Astrocyte of the hippocampus (primary cell): ENCODE measurements at regions not wholly inside any gene's neighbourhood (a gene's known extent, or its start where the extent isn't known, plus 50 kb on each side); places are given as distances from the start of the nearest gene placed in this dataset.
"Not testable (repeated sequence)": the region's sequence is repeated elsewhere in the genome, so short reads cannot be mapped to it uniquely, and the experiment has no call there.

Source experiments
- DNase-seq: peaks from one replicate; pipeline ENCODE4 v3.0.0; 2011; ENCODE audit warnings: low read depth, low spot score

- DNase-seq: peak; percentile 71
Measured at GRCh38 chr5:110917161-110917875, 154.2 kb upstream of the TSLP start.

- no peak for DNase-seq
Measured at GRCh38 chr5:110918683-110919082, 152.8 kb upstream of the TSLP start.

DNA sequence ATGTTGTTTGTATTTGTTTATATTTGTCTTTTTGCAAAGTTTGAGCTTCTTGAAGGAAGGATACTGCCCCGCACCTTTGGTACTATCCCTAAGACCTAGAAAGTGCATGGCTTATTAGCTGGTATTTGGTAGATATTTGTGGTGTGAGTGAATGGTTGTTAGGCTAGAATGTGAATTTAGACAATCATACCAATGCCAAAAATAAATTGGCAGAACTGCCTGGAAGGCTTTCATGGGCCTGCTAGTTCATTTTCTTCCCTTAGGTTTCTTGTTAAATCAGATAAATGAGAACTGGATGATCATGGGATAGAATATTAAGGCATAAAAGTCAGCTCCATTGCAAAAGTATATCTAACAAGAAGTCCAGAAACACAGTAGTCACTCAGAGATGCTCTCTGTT, 147.5 kb upstream of the TSLP start:
- peak; percentile 53 for DNase-seq

DNA sequence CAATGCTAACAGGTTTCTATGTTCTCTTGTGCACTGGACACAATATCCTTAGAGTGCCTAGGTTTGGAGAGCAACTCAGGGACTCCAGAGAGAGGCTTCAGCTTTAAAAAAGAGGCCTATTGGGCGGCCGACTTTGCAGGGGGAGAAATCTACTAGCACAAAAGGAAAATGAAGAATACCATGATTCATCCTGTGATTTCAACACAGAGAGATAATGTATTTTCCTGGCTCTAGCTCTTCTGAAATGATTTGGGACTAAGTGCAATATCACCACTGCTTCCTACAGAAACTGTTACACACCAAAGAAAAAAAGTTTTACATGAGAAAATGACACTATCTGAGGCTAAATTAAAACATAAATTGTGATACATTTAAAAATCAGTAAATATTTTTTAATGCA, 146.1 kb upstream of the TSLP start:
- no peak for DNase-seq

GRCh38 chr5:110925916-110926315, 145.6 kb upstream of the TSLP start:
- DNase-seq: no peak

- DNase-seq: no peak
Measured at GRCh38 chr5:110932755-110933488, 138.6 kb upstream of the TSLP start.

GRCh38 chr5:110940136-110940535, 131.4 kb upstream of the TSLP start:
- DNase-seq: peak; percentile 23

DNA sequence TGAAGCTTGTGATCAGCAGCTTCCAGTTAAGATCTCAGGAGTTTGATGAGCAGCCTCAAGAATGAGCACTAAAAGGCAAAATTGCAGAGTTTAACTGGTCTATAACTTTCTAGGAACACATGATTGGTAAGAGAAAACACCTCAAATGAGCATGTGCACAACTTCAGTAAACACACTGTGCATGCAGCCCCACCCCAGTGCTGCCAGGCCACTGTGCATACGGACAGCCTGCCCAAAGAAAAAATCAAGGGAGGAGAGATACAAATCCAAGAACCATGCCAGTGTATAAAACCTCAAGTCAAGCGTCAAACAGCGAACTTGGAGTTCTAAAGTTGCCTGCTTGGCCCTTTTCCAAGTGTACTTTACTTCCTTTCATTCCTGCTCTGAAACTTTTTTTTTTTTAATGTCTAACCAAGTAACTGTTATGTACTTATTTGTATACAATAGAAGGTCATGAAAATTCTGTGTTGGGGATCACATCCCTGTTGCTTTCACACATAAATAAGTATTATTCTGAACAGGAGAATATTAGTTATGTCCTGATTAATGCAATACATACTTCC, 125.6 kb upstream of the TSLP start:
- DNase-seq: peak; percentile 26

- peak; percentile 62 for DNase-seq
Measured at GRCh38 chr5:110951373-110951791, 120.1 kb upstream of the TSLP start.

DNA sequence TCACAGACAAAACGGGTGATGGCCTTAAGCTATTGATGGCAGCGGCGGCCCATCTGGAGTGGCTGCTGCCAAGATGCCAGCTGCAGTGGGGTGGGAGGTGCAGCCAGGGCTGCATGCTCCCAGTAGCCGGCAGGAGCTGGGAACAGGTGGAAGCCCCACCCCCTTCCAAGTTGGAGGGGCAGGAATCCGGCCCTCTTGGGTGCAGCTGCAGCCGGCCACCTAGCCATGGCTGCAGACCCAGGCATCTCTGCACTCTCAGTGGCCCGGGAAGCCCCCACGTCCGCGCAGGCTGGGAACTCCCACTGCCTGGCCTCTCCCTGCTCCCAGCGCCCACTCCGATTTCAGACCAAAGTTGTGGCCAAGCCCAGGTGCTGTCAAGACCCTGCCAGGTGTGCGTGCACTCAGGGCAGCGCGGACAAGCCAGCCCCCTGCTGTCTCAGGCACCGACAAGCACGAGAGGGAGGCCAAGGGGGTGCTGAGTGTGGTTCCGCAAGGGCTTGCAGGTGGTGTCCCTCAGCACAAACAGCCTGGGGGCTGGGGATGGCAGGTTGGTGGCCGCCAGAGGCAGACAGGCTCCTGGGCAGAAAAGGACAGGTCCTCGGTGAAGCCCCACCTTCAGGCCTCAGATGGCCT, 115.1 kb upstream of the TSLP start:
- no peak for DNase-seq

DNA sequence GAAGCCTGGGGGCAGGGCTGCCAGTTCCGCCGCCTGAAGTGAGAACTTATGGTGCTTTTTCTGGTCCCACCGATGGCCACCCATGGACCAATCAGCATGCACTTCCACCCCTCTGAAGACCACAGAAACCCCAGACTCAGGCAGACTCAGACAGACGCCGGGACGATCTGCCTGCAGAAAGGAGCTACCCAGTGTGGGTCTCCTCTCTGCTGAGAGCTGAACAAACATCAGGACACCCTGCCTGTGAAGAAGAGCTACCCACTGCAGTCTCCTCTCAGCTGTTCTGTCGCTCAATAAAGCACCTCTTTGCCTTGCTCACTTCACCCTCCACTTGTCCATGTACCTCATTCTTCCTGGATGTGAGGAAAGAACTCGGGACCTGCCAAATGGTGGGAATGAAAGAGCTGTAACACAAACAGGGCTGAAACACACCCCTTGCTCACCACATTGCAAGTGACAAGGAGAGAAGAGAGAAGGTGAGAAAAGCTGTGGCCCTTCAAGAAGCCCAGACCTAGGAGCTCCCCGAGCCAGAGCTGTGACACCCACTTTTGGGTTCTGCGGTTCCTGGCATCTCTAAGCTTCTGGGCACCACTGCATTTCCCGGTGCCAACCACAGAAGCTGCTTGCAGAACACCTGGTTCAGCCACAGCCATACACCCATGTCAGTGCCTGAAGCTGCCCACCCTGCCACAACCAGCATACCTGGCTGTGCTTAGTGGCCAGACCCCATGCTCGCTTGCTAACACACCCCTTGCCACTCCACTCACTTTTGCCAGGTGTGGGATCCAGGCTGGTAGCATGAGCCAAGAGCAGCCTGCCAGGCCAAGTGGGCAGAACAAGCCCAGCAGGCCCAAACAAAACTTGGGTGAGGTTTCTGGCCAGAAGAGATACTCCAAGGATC, 114.3 kb upstream of the TSLP start:
- DNase-seq: no peak

- DNase-seq: no peak
Measured at GRCh38 chr5:110957934-110958333, 113.6 kb upstream of the TSLP start.

DNA sequence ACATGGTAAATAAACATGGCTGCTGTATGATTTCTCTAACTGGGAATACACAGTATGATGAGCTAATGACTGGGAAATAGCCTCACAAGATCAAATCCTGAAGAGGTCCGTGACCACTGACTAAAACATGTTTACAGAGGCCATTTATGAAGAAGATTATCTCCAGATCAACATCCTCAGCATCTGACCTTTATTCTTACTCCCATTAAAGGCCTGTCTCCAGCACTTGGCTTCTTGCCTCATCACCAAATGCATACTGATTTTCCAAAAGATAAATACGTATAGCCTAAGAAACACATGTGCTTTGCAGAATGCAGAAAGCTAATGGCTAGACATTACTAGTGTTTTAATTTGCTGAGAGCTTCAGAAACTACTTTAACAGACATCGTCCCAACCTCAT, 108.0 kb upstream of the TSLP start:
- DNase-seq: no peak

DNA sequence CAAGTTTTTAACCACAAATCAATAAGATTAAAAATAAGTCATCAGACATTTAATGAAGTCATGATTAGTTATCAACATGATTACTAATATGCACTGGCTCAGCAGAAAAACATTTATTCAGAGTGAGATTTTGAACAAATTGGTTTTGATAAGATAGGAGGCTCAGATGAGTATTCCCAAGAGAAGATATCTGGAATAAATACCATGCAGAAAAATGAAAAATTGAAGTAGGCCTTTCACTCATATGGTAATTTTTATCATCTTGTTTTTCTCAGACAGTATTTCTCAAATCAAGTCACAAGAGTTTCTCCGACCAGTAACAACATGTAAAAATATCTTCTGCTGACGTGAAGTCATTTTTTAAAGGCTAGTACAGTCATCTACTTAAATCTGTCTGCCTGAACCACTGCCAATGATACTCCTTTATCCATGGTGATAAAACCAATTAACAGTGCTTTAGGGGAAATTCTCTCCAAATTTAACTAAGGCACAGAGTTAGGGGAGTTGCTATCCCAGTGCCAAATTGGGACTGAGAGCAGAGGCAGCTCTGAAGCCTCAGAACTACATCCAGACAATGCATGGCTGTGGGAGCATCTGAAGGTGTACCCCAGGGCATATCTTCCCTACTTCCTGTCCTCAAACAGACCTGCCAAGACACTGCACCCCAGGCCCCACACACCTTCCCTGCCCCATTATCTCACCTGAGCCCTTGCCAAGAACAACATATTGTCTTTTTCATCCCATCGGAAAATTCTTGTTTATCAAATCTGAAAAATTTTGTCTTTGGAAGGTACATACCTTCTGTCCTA, 105.5 kb upstream of the TSLP start:
- peak; percentile 26 for DNase-seq

DNA sequence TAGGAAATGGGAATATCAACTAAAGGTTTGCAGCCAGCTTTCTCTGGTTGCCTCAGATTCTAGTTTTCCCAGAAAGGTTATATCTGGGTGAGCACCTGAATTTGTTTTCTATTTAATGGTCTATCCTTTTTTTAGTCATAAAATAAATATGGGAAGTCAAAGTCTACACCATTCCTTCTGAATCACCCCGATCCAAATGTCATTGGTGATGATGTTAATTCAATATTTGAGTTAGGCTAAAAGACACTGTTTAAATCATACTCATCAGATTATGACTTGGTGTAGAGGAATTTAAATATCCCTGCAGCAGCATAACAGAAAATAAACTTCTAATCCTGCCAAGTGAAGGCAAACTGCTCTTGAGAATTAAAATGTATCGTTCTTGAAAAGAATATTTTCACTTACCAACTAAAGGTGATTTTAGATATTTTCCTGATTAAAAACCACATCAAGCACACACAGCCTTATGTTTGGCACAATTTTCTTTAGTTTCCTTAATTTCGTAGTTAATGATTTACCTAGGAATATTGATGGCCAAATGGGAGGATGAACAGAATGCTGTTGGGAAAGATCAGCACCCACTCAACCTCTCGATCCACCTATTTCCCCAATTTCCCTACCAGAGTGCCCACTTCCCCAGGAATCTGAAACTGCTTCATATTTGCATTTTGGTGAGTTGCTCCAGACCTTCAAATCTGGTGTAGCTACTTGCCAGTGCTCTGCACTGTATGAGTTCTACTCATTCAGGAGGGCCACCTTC, 103.1 kb upstream of the TSLP start:
- DNase-seq: no peak

DNA sequence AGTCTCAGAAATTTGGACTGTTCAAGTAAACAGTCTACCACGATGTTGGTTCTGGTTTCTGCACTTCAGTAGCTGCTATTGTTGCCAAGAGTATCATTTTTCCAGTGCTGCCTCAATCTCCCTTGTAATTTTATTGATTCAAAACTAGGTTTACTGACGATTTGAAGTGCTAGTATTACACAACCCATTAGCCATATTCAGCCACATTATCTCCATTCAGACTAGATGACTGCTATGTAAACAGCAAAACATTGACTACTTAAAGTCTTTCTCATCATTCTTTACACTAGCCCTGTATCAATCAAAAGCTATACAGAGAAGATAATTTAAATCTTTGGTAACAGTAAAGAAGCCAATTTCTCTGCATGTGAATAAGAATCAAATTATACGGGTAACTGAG, 102.0 kb upstream of the TSLP start:
- no peak for DNase-seq

- DNase-seq: no peak
Measured at GRCh38 chr5:110973510-110973909, 98.0 kb upstream of the TSLP start.

- no peak for DNase-seq
Measured at GRCh38 chr5:110977915-110978314, 93.6 kb upstream of the TSLP start.

DNA sequence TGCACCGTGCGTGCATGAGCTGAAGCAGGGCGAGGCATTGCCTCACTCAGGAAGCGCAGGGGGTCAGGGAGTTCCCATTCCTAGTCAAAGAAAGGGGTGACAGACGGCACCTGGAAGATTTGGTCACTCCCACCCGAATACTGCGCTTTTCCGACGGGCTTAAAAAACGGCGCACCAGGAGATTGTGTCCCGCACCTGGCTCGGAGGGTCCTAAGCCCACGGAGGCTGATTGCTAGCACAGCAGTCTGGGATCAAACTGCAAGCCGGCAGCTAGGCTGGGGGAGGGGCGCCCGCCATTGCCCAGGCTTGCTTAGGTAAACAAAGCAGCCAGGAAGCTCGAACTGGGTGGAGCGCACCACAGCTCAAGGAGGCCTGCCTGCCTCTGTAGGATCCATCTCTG, 85.6 kb upstream of the TSLP start:
- DNase-seq: not testable (repeated sequence)

DNA sequence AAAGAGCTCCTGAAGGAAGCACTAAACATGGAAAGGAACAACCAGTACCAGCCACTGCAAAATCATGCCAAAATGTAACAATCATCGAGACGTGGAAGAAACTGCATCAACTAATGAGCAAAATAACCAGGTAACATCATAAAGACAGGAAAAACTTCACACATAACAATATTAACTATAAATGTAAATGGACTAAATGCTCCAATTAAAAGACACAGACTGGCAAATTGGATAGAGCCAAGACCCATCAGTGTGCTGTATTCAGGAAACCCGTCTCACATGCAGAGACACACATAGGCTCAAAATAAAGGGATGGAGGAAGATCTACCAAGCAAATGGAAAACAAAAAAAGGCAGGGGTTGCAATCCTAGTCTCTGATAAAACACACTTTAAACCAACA, 83.9 kb upstream of the TSLP start:
- DNase-seq: not testable (repeated sequence)
